Heart left ventricle (tissue), 13 donors: ENCODE measurements at regions not wholly inside any gene's neighbourhood (a gene's known extent, or its start where the extent isn't known, plus 50 kb on each side); places are given as distances from the start of the nearest gene placed in this dataset.

ENCODE experiments used
- CTCF ChIP-seq, 12 donors: fragments of 200-600 bp; sonication (generic) in 4 of 12; IDR thresholded peaks; one replicate each; pipeline versions ENCODE4 v1.5.0 to v1.8.0; 2018 to 2022; ENCODE audit warnings: antibody characterized with exemption in 12 of 12, mild to moderate bottlenecking in 5 of 12
- POLR2A ChIP-seq, 2 donors: fragments of 450-650 bp; IDR thresholded peaks; one replicate each; pipeline ENCODE4 v1.6.1; 2017; ENCODE audit warnings: antibody characterized with exemption in 2 of 2, mild to moderate bottlenecking in 2 of 2, moderate library complexity in 2 of 2
- donor health status: ischemic (EF 13 %, LVEDD 7.1; RV severe dilation, severe dysfunction).
- donor health status: DM: no; HTN: yes; CAD: no.
- donor health status: DM: no; HTN: no; CAD: no.
- donor health status: ischemic (EF 25% LVEDD 6.9; RV normal size, moderate dysfunction).
- donor health status: ischemic (EF 25% LVEDD 5.7; RV mildly dilated, moderate dysfunction).
- donor health status: ischemic (EF 35%, LVEDD 5.7; RV mildly dilated, moderate dysfunction).
- donor health status: nonischemic (EF 11% LVEDD 7.7; RV severe dilation, severe dysfunction).
- donor health status: DM: yes; HTN: yes; CAD: no.
- donor health status: PGD.
- donor health status: ischemic (EF 29% LVEDD 5.4; RV normal size, mild dysfunction).
- donor health status: nonischemic (EF 23%, LVEDD 6.1; RV moderate dilation, normal function).

- TF ChIP-seq CTCF (IDR thresholded peaks at IDR 0.05): no peak
- TF ChIP-seq POLR2A (IDR thresholded peaks at IDR 0.05): no peak
Observed at GRCh38 chr6:105985098-105985815, 100.9 kb upstream of the PRDM1 start.
